ENCODE measurements at regions not wholly inside any gene's neighbourhood (a gene's known extent, or its start where the extent isn't known, plus 50 kb on each side); places are given as distances from the start of the nearest gene placed in this dataset.

DNA sequence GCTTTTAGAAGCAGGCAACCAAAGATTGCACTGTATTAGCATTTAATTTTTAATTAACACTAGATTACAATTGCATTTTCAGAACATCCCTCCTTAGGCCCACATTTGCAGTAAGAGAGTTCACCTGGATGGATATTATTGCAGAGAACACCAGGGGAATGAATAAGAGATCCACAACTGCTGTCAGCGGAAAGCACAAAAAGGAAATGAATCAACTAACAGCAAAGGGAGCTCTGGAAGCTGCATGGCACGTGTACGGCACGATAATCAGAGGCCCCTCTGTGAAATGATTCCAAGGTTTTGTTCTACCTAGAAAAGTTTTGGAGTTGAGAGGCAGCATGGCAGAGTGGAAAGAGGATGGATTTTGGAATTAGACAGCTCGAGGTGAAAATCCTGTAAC is 361.2 kb upstream of the C9orf72 start:
- H3K9me3 ChIP-seq (ENCODE audit: control insufficient read depth, insufficient read depth, low read depth, low read length), result no peaks in the 10 kb centered on the region
- in situ Hi-C loops (cut with HindIII; ENCODE audit: low pct_unique_long_range_greater_than_20kb, low sequenced_read_pairs), result no loop called here
- no peak overlapping the region for H3K27ac ChIP-seq (ENCODE audit: low read length)
- TF ChIP-seq TCF7L2 (IDR thresholded peaks at IDR 0.05; ENCODE audit: low read depth, low read length) (no peak), POLR2AphosphoS5 (IDR thresholded peaks at IDR 0.05; ENCODE audit: low read depth, low read length) (no peak), SIN3A (IDR thresholded peaks at IDR 0.05; ENCODE audit: borderline replicate concordance, insufficient read depth, low read depth, low read length) (no peak)
- TF ChIP-seq, protein P1, sequence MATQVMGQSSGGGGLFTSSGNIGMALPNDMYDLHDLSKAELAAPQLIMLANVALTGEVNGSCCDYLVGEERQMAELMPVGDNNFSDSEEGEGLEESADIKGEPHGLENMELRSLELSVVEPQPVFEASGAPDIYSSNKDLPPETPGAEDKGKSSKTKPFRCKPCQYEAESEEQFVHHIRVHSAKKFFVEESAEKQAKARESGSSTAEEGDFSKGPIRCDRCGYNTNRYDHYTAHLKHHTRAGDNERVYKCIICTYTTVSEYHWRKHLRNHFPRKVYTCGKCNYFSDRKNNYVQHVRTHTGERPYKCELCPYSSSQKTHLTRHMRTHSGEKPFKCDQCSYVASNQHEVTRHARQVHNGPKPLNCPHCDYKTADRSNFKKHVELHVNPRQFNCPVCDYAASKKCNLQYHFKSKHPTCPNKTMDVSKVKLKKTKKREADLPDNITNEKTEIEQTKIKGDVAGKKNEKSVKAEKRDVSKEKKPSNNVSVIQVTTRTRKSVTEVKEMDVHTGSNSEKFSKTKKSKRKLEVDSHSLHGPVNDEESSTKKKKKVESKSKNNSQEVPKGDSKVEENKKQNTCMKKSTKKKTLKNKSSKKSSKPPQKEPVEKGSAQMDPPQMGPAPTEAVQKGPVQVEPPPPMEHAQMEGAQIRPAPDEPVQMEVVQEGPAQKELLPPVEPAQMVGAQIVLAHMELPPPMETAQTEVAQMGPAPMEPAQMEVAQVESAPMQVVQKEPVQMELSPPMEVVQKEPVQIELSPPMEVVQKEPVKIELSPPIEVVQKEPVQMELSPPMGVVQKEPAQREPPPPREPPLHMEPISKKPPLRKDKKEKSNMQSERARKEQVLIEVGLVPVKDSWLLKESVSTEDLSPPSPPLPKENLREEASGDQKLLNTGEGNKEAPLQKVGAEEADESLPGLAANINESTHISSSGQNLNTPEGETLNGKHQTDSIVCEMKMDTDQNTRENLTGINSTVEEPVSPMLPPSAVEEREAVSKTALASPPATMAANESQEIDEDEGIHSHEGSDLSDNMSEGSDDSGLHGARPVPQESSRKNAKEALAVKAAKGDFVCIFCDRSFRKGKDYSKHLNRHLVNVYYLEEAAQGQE (IDR thresholded peaks at IDR 0.05; ENCODE audit: insufficient read depth in 1 of 2, low read depth in 2 of 2, low read length in 1 of 2), result no peak
- TF ChIP-seq, protein P2, sequence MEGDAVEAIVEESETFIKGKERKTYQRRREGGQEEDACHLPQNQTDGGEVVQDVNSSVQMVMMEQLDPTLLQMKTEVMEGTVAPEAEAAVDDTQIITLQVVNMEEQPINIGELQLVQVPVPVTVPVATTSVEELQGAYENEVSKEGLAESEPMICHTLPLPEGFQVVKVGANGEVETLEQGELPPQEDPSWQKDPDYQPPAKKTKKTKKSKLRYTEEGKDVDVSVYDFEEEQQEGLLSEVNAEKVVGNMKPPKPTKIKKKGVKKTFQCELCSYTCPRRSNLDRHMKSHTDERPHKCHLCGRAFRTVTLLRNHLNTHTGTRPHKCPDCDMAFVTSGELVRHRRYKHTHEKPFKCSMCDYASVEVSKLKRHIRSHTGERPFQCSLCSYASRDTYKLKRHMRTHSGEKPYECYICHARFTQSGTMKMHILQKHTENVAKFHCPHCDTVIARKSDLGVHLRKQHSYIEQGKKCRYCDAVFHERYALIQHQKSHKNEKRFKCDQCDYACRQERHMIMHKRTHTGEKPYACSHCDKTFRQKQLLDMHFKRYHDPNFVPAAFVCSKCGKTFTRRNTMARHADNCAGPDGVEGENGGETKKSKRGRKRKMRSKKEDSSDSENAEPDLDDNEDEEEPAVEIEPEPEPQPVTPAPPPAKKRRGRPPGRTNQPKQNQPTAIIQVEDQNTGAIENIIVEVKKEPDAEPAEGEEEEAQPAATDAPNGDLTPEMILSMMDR (IDR thresholded peaks at IDR 0.05), result no peak
- DNase-seq (ENCODE audit: low read depth, low spot score) (no peak), ATAC-seq (no peak)
- H3K4me1 ChIP-seq (ENCODE audit: control insufficient read depth, insufficient read depth, low read length), result no peaks in the 10 kb centered on the region
- intact Hi-C loops (cut with micrococcal nuclease; ENCODE audit: unreplicated experiment), result no loop called here
- H3K27me3 ChIP-seq (ENCODE audit: control insufficient read depth, insufficient read depth, low read length), result no peaks in the 10 kb centered on the region
- no TSS peak for BruUV-seq (replicated peaks)
- POLR2A ChIA-PET, result no interaction called here
- no peak overlapping the region for H3K4me3 ChIP-seq (ENCODE audit: low read depth in 2 of 2, low read length in 2 of 2)
- no peaks in the 10 kb centered on the region for H3K36me3 ChIP-seq (ENCODE audit: control insufficient read depth, insufficient read depth, low read length)
- CTCF ChIA-PET, result no interaction called here

DNA sequence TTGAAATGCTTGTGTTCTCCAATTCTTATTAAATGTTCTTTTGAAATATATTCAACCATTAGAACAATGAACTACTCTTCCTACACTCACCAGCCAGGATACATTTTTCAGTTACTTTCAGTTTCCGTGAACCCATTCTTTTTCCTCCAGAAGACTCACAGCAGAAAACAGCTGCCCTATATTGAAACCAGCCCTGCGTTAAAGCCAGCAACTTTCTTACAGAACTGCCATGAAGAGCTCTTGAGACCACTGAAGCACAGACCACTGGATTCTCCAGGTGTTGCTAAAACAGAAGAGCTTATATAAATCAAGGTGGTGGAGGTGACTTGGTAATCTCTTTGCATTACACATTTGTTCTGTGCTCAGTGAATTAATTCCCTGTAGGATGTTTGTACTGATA is 365.9 kb upstream of the C9orf72 start:
- no peak for DNase-seq (ENCODE audit: low read depth, low spot score)
- CTCF ChIA-PET, result no interaction called here
- H3K4me1 ChIP-seq (ENCODE audit: control insufficient read depth, insufficient read depth, low read length), result no peaks in the 10 kb centered on the region
- no peaks in the 10 kb centered on the region for H3K27me3 ChIP-seq (ENCODE audit: control insufficient read depth, insufficient read depth, low read length)
- in situ Hi-C loops (cut with HindIII; ENCODE audit: low pct_unique_long_range_greater_than_20kb, low sequenced_read_pairs), result no loop called here
- TF ChIP-seq, protein P2 (IDR thresholded peaks at IDR 0.05), result no peak
- TF ChIP-seq SIN3A (IDR thresholded peaks at IDR 0.05; ENCODE audit: borderline replicate concordance, insufficient read depth, low read depth, low read length) (no peak), POLR2AphosphoS5 (IDR thresholded peaks at IDR 0.05; ENCODE audit: low read depth, low read length) (no peak), TCF7L2 (IDR thresholded peaks at IDR 0.05; ENCODE audit: low read depth, low read length) (no peak)
- TF ChIP-seq, protein P1 (IDR thresholded peaks at IDR 0.05; ENCODE audit: insufficient read depth in 1 of 2, low read depth in 2 of 2, low read length in 1 of 2), result no peak
- H3K9me3 ChIP-seq (ENCODE audit: control insufficient read depth, insufficient read depth, low read depth, low read length), result no peaks in the 10 kb centered on the region
- BruUV-seq (replicated peaks), result no TSS peak
- POLR2A ChIA-PET, result no interaction called here
- intact Hi-C loops (cut with micrococcal nuclease; ENCODE audit: unreplicated experiment), result no loop called here
- ATAC-seq, result no peak
- H3K36me3 ChIP-seq (ENCODE audit: control insufficient read depth, insufficient read depth, low read length), result no peaks in the 10 kb centered on the region
- H3K4me3 ChIP-seq (ENCODE audit: low read depth in 2 of 2, low read length in 2 of 2), result no peak overlapping the region
- no peak overlapping the region for H3K27ac ChIP-seq (ENCODE audit: low read length)
